ENCODE measurements at regions not wholly inside any gene's neighbourhood (a gene's known extent, or its start where the extent isn't known, plus 50 kb on each side); places are given as distances from the start of the nearest gene placed in this dataset.

GRCh38 chr1:90650401-90650800 is 66.7 kb downstream of the BARHL2 start:
- ATAC-seq, result no peak
- in situ Hi-C loops (cut with MboI; ENCODE audit: low sequenced_read_pairs in 4 of 4), result no loop called here
- Histone ChIP-seq H3K27ac (no peak overlapping the region), H3K9me3 (no peaks in the 10 kb centered on the region), H3K4me3 (no peak overlapping the region), H3K36me3 (no peaks in the 10 kb centered on the region), H3K4me1 (no peaks in the 10 kb centered on the region), H3K27me3 (peaks cover 0 to 2% (median 0%) of the 10 kb centered on the region in 3 donors)
- DNase-seq, result no peak
- intact Hi-C loops (cut with DNase I; ENCODE audit: low total_unique reads), result no loop called here
- TF ChIP-seq CTCF (IDR thresholded peaks at IDR 0.05 in 4 of 5, conservative IDR thresholded peaks at IDR 0.05 in 1 of 5), result no peak
- no peak for TF ChIP-seq POLR2A (IDR thresholded peaks at IDR 0.05)

DNA sequence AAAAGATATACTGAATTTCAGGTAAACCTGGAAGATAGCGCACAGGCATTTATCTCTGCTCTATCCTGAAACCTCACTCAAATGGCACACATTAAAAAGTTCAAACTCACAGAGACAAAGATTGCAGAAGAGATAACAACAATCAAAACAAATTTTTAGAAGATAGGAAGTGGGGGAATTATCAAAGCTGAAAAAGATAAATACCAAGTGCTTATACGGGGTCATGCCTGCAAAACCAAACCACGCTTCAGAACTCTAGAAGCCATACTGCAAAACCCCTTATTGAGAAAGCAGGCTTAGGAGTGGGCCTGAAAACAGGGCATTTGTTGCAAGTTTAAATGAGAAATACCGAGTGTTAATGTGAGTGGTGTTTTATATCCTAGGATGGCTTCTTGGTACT is 76.8 kb downstream of the BARHL2 start:
- no peak for ATAC-seq
- TF ChIP-seq POLR2A (IDR thresholded peaks at IDR 0.05), result no peak
- TF ChIP-seq CTCF (IDR thresholded peaks at IDR 0.05 in 4 of 5, conservative IDR thresholded peaks at IDR 0.05 in 1 of 5), result no peak

DNA sequence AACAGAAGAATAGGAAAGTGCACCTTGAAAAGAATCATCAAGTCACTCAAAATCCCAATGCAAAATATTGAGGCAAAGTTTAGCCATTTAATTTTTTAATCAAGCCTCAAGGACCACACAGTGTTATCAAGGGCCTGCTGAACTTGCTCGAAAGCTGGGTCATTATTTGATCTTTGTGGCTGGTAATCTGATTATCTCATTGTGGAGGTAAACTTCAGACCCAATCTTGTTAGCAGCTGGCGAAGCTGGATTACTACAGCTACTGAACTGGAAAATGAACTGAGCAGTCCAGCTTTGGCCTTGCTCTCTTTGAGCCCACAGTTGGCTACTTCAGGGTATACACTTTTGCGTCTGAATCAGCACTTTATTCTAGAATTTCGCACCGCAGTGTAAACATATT is 94.4 kb downstream of the BARHL2 start:
- in situ Hi-C loops (cut with MboI; ENCODE audit: low sequenced_read_pairs in 4 of 4) (no loop called here), intact Hi-C loops (cut with DNase I; ENCODE audit: low total_unique reads) (no loop called here)
- no peak overlapping the region for H3K27ac ChIP-seq
- H3K4me1 ChIP-seq, result no peaks in the 10 kb centered on the region
- no peak overlapping the region for H3K4me3 ChIP-seq
- TF ChIP-seq CTCF (IDR thresholded peaks at IDR 0.05 in 4 of 5, conservative IDR thresholded peaks at IDR 0.05 in 1 of 5) (no peak), POLR2A (IDR thresholded peaks at IDR 0.05) (no peak)
- H3K27me3 ChIP-seq, result no peaks in the 10 kb centered on the region
- H3K9me3 ChIP-seq, result no peaks in the 10 kb centered on the region
- DNase-seq, result no peak
- no peaks in the 10 kb centered on the region for H3K36me3 ChIP-seq
- no peak for ATAC-seq

More for the DNA sequence above, 76.8 kb downstream of the BARHL2 start:
- intact Hi-C loops (cut with DNase I; ENCODE audit: low total_unique reads) (no loop called here), in situ Hi-C loops (cut with MboI; ENCODE audit: low sequenced_read_pairs in 4 of 4) (no loop called here)
- H3K27me3 ChIP-seq, result no peaks in the 10 kb centered on the region
- H3K36me3 ChIP-seq, result no peaks in the 10 kb centered on the region
- no peak overlapping the region for H3K4me3 ChIP-seq
- no peaks in the 10 kb centered on the region for H3K9me3 ChIP-seq
- H3K27ac ChIP-seq, result no peak overlapping the region
- DNase-seq, result no peak
- no peaks in the 10 kb centered on the region for H3K4me1 ChIP-seq

DNA sequence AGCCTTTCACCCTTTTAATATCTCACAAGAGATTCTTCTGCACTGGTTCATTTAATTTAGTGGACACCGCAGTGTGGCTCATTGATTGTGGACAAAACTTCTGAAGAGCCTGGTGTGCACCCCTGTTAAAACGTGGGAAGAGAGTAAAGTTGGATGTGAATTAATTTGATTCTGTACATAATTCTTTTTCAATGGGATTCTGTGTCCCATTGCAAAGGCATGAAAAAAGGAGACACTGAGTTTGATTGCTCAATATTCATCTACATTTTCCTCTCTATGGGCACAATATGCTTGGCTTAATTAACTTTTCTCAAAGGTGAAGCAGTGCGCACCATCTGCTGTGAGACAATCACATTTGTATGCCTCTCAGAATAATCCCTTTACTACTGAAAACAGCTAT is 95.1 kb downstream of the BARHL2 start:
- no peak for ATAC-seq

More for the DNA sequence above, 95.1 kb downstream of the BARHL2 start:
- H3K9me3 ChIP-seq, result no peaks in the 10 kb centered on the region
- no peaks in the 10 kb centered on the region for H3K4me1 ChIP-seq
- no peak for DNase-seq
- no peak overlapping the region for H3K4me3 ChIP-seq
- no peak overlapping the region for H3K27ac ChIP-seq
- no peaks in the 10 kb centered on the region for H3K27me3 ChIP-seq
- H3K36me3 ChIP-seq, result no peaks in the 10 kb centered on the region
- in situ Hi-C loops (cut with MboI; ENCODE audit: low sequenced_read_pairs in 4 of 4) (no loop called here), intact Hi-C loops (cut with DNase I; ENCODE audit: low total_unique reads) (no loop called here)
- TF ChIP-seq POLR2A (IDR thresholded peaks at IDR 0.05), result no peak
- no peak for TF ChIP-seq CTCF (IDR thresholded peaks at IDR 0.05 in 4 of 5, conservative IDR thresholded peaks at IDR 0.05 in 1 of 5)
